SK-N-SH (cell line): ENCODE measurements at regions not wholly inside any gene's neighbourhood (a gene's known extent, or its start where the extent isn't known, plus 50 kb on each side); places are given as distances from the start of the nearest gene placed in this dataset.

Source experiments
- CTCF ChIA-PET: fragments of 300-600, 350-600 bp; formaldehyde crosslinking; extraction: SDS; loops from one replicate; lab custom pipeline; 2021; lab: Yijun Ruan, JAX
- POLR2A ChIA-PET: fragments of 350-600 bp; sonication (Branson Sonifier 250); formaldehyde crosslinking; extraction: SDS; loops from one replicate; lab custom pipeline; 2020; ENCODE audit warnings: antibody characterized with exemption, inconsistent platforms; lab: Yijun Ruan, JAX
- DNase-seq: peaks from one replicate; pipeline ENCODE4 v3.0.0; 2012
- H2AFZ ChIP-seq: fragments of 200-600 bp; sonication (generic); 2 replicates; pipeline ENCODE4 v1.8.1; 2016; ENCODE audit warnings: antibody characterized with exemption, mild to moderate bottlenecking, low read depth
- H3F3A ChIP-seq: fragments of 200-600 bp; sonication (generic); replicated peaks from 2 replicates; pipeline ENCODE3; 2016; ENCODE audit warnings: antibody characterized with exemption, mild to moderate bottlenecking; ENCODE audit not compliant: insufficient read depth
- H3K27ac ChIP-seq, 2 experiments: fragments of 200-500 bp in 1 of 2; fragments of 200-600 bp in 1 of 2; sonication (Bioruptor generic) in 1 of 2; sonication (generic), shearing (Covaris generic) in 1 of 2; 2 replicates each; pipeline versions ENCODE4 v1.5.1 to v1.6.1; 2014 to 2016; ENCODE audit warnings: low read depth in 2 of 2, inconsistent platforms in 1 of 2, low read length in 1 of 2, mild to moderate bottlenecking in 1 of 2, mixed read lengths in 1 of 2
- H3K27me3 ChIP-seq: fragments of 200-600 bp; sonication (generic), shearing (Covaris generic); 2 replicates; pipeline ENCODE4 v1.6.1; 2016; ENCODE audit warnings: mixed run types; ENCODE audit not compliant: insufficient read depth
- H3K36me3 ChIP-seq, 2 experiments: fragments of 200-500 bp in 1 of 2; fragments of 200-600 bp in 1 of 2; sonication (Bioruptor generic) in 1 of 2; sonication (generic) in 1 of 2; replicated peaks in 1 of 2; 2 replicates each; pipeline versions ENCODE3 to v1.5.1; 2014 to 2016; ENCODE audit warnings: low read length in 1 of 2, mild to moderate bottlenecking in 1 of 2; ENCODE audit not compliant: insufficient read depth in 2 of 2, control insufficient read depth in 1 of 2
- H3K4me1 ChIP-seq, 2 experiments: fragments of 200-500 bp in 1 of 2; fragments of 200-600 bp in 1 of 2; sonication (Bioruptor generic) in 1 of 2; sonication (generic), shearing (Covaris generic) in 1 of 2; 2 replicates each; pipeline versions ENCODE4 v1.5.1 to v1.6.1; 2014 to 2016; ENCODE audit warnings: low read depth in 1 of 2, low read length in 1 of 2, mixed run types in 1 of 2; ENCODE audit not compliant: insufficient read depth in 2 of 2, control insufficient read depth in 1 of 2
- H3K4me2 ChIP-seq: fragments of 200-600 bp; sonication (generic), shearing (Covaris generic); 2 replicates; pipeline ENCODE4 v1.6.1; 2017; ENCODE audit warnings: mixed run types
- H3K4me3 ChIP-seq, 2 experiments: fragments of 200-500 bp in 1 of 2; fragments of 200-600 bp in 1 of 2; sonication (Bioruptor generic) in 1 of 2; sonication (generic), shearing (Covaris generic) in 1 of 2; 2 replicates each; pipeline versions ENCODE4 v1.5.1 to v1.8.1; 2014 to 2016; ENCODE audit warnings: low read depth in 2 of 2, inconsistent platforms in 1 of 2, low read length in 1 of 2, mild to moderate bottlenecking in 1 of 2, mixed read lengths in 1 of 2, moderate library complexity in 1 of 2
- H3K79me2 ChIP-seq: fragments of 200-600 bp; sonication (generic); 2 replicates; pipeline ENCODE4 v1.8.1; 2017; ENCODE audit warnings: mild to moderate bottlenecking; ENCODE audit not compliant: insufficient read depth
- H3K9ac ChIP-seq: fragments of 200-600 bp; sonication (generic); 2 replicates; pipeline ENCODE4 v1.6.1; 2017; ENCODE audit warnings: mixed run types
- H3K9me2 ChIP-seq: fragments of 200-600 bp; sonication (generic); 2 replicates; pipeline ENCODE4 v1.6.1; 2017; ENCODE audit warnings: mixed run types
- H3K9me3 ChIP-seq: fragments of 200-600 bp; sonication (generic); 2 replicates; pipeline ENCODE4 v1.6.1; 2017; ENCODE audit warnings: mixed run types, mild to moderate bottlenecking, moderate library complexity
- H4K20me1 ChIP-seq: fragments of 200-600 bp; sonication (generic); 2 replicates; pipeline ENCODE4 v1.6.1; 2017; ENCODE audit warnings: mild to moderate bottlenecking, mixed run types; ENCODE audit not compliant: insufficient read depth
- CHD2 ChIP-seq: fragments of 150-350 bp; IDR thresholded peaks from 2 replicates; pipeline ENCODE4 v1.6.1; 2018; ENCODE audit warnings: low read length; ENCODE audit not compliant: partially characterized antibody
- EP300 ChIP-seq, 2 experiments: IDR thresholded peaks; 2 replicates each; pipeline versions ENCODE4 v1.4.0 to v1.6.1; 2012; ENCODE audit warnings: borderline replicate concordance in 1 of 2, low read depth in 1 of 2, low read length in 1 of 2
- EZH2phosphoT487 ChIP-seq: fragments of 200-600 bp; sonication (generic); IDR thresholded peaks from 2 replicates; pipeline ENCODE4 v1.6.1; 2017; ENCODE audit warnings: low read depth, mixed run types, mild to moderate bottlenecking, antibody characterized with exemption, moderate library complexity, borderline replicate concordance
- FOXJ3 ChIP-seq: sonication (generic); formaldehyde crosslinking; IDR thresholded peaks from 2 replicates; pipeline ENCODE4 v1.5.1; 2020; ENCODE audit warnings: mild to moderate bottlenecking, missing genetic modification reagents
- FOXM1 ChIP-seq: IDR thresholded peaks from 2 replicates; pipeline ENCODE4 v1.4.0; 2012; ENCODE audit warnings: low read depth, mild to moderate bottlenecking
- GATA2 ChIP-seq: sonication (generic); formaldehyde crosslinking; IDR thresholded peaks from 2 replicates; pipeline ENCODE4 v1.5.0; 2020; ENCODE audit warnings: mild to moderate bottlenecking, missing genetic modification reagents
- MAX ChIP-seq: IDR thresholded peaks from 2 replicates; pipeline ENCODE4 v1.4.0; 2012; ENCODE audit warnings: low read depth
- MEF2A ChIP-seq: IDR thresholded peaks from 2 replicates; pipeline ENCODE4 v1.4.0; 2012; ENCODE audit warnings: low read depth, borderline replicate concordance
- MXI1 ChIP-seq: IDR thresholded peaks from 2 replicates; pipeline ENCODE4 v1.6.1; 2012; ENCODE audit warnings: mild to moderate bottlenecking, low read depth, low read length, improper control_type of control experiment
- NFIC ChIP-seq: IDR thresholded peaks from 2 replicates; pipeline ENCODE4 v1.4.0; 2012; ENCODE audit warnings: borderline replicate concordance
- NRF1 ChIP-seq: IDR thresholded peaks from 2 replicates; pipeline ENCODE4 v1.6.1; 2012; ENCODE audit warnings: low read depth, mild to moderate bottlenecking, low read length
- PBX3 ChIP-seq: IDR thresholded peaks from 2 replicates; pipeline ENCODE4; 2012
- POLR2AphosphoS5 ChIP-seq: IDR thresholded peaks from 2 replicates; pipeline ENCODE4 v1.6.1; 2012; ENCODE audit warnings: low read depth, low read length
- RCOR1 ChIP-seq: fragments of 150-350 bp; IDR thresholded peaks from 2 replicates; pipeline ENCODE4 v1.6.1; 2017; ENCODE audit warnings: antibody characterized with exemption, low read length
- REST ChIP-seq: IDR thresholded peaks from 2 replicates; pipeline ENCODE4 v1.6.1; 2012; ENCODE audit warnings: mild to moderate bottlenecking, low read depth, low read length, moderate library complexity
- RFX5 ChIP-seq: IDR thresholded peaks from 2 replicates; pipeline ENCODE4 v1.6.1; 2012; ENCODE audit warnings: mild to moderate bottlenecking, improper control_type of control experiment, low read length
- SIN3A ChIP-seq: IDR thresholded peaks from 2 replicates; pipeline ENCODE4 v1.6.1; 2012; ENCODE audit warnings: low read depth, mild to moderate bottlenecking, low read length, moderate library complexity, borderline replicate concordance
- TAF1 ChIP-seq: IDR thresholded peaks from 2 replicates; pipeline ENCODE4 v1.6.1; 2012; ENCODE audit warnings: low read depth, mild to moderate bottlenecking, low read length, moderate library complexity, borderline replicate concordance
- TCF12 ChIP-seq: IDR thresholded peaks from 2 replicates; pipeline ENCODE4 v1.4.0; 2012
- YY1 ChIP-seq: IDR thresholded peaks from 2 replicates; pipeline ENCODE4 v1.4.0; 2012; ENCODE audit warnings: low read depth, mild to moderate bottlenecking
- WGBS: methylation state at CpG from one replicate; pipeline ENCODE4 v1.1.6; 2017; ENCODE audit warnings: low lambda C conversion rate; 5-methylcytosine and 5-hydroxymethylcytosine counted together
- TF ChIP-seq, protein P1 (sequence below): fragments of 150-350 bp; IDR thresholded peaks from 2 replicates; pipeline ENCODE4 v1.6.1; 2016; ENCODE audit warnings: mild to moderate bottlenecking, low read depth, low read length
- TF ChIP-seq, protein P2 (sequence below): fragments of 150-350 bp; IDR thresholded peaks from 2 replicates; pipeline ENCODE4 v1.6.1; 2017; ENCODE audit warnings: antibody characterized with exemption, low read length, low read depth, borderline replicate concordance

DNA sequence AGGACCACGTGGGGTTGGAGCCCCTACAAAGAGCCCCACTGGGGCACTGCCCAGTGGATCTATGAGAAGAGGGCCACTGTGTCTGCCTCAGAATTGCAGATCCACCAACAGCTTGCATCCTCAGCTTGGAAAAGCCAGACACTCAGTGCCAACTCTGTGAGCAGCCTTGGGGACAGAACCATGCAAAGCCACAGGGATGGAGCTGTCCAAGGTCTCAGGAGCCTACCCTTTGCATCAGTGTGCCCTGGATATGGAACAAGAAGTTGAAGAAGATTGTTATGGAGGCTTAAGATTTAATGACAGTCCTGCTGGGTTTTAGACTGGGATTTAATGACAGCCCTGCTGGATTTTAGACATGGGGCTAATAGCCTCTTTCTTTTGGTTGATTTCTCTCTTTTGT lies 1670.9 kb downstream of the PLA2G4A start:
- no peaks in the 10 kb centered on the region; a peak in 1 of 4 replicates for H3K4me1 ChIP-seq
- H3K4me2 ChIP-seq, result no peak overlapping the region
- H3K27me3 ChIP-seq, result no peaks in the 10 kb centered on the region
- DNase-seq, result no peak
- no peaks in the 10 kb centered on the region for H3F3A ChIP-seq
- TF ChIP-seq MXI1 (no peak), REST (peak; percentile 92)
- ChIA-PET POLR2A (no interaction called here), CTCF (no interaction called here)
- no peak overlapping the region for H3K4me3 ChIP-seq
- H4K20me1 ChIP-seq, result no peaks in the 10 kb centered on the region
- WGBS, result 5% methylated on average over 1 of the region's 1 CpG
- no peaks in the 10 kb centered on the region for H3K9me2 ChIP-seq
- no peaks in the 10 kb centered on the region for H3K79me2 ChIP-seq
- no peak overlapping the region for H3K9ac ChIP-seq
- H3K36me3 ChIP-seq, result no peaks in the 10 kb centered on the region
- no peak overlapping the region for H2AFZ ChIP-seq
- H3K27ac ChIP-seq, result no peak overlapping the region
- no peaks in the 10 kb centered on the region for H3K9me3 ChIP-seq

- Histone ChIP-seq H3K79me2 (no peaks in the 10 kb centered on the region), H3K9ac (no peak overlapping the region), H3K27me3 (no peaks in the 10 kb centered on the region), H3K9me3 (no peaks in the 10 kb centered on the region; the same call in 1 of the 2 replicates), H3K4me1 (no peaks in the 10 kb centered on the region), H3K9me2 (no peaks in the 10 kb centered on the region), H2AFZ (no peak overlapping the region), H3K4me2 (no peak overlapping the region), H4K20me1 (no peaks in the 10 kb centered on the region), H3K4me3 (no peak overlapping the region), H3F3A (no peaks in the 10 kb centered on the region), H3K27ac (no peak overlapping the region), H3K36me3 (no peaks in the 10 kb centered on the region)
- no peak for DNase-seq
- POLR2A ChIA-PET, result no interaction called here
- no peak for TF ChIP-seq FOXM1
- no peak for TF ChIP-seq MEF2A
- no peak for TF ChIP-seq CHD2
- TF ChIP-seq FOXJ3 (CRISPR knock-in tag), result no peak
- no peak for TF ChIP-seq SIN3A
- TF ChIP-seq NRF1, result no peak
- TF ChIP-seq RCOR1, result no peak
- no peak for TF ChIP-seq MAX
- TF ChIP-seq GATA2 (CRISPR knock-in tag), result no peak
- no peak for TF ChIP-seq RFX5
- TF ChIP-seq EP300 (IDR thresholded peaks at IDR 0.05; ENCODE audit: borderline replicate concordance in 1 of 2, low read depth in 1 of 2, low read length in 1 of 2), result no peak
- TF ChIP-seq NFIC, result no peak
- TF ChIP-seq TAF1, result no peak
- TF ChIP-seq POLR2AphosphoS5, result no peak
- no peak for TF ChIP-seq PBX3
- TF ChIP-seq, protein P1, sequence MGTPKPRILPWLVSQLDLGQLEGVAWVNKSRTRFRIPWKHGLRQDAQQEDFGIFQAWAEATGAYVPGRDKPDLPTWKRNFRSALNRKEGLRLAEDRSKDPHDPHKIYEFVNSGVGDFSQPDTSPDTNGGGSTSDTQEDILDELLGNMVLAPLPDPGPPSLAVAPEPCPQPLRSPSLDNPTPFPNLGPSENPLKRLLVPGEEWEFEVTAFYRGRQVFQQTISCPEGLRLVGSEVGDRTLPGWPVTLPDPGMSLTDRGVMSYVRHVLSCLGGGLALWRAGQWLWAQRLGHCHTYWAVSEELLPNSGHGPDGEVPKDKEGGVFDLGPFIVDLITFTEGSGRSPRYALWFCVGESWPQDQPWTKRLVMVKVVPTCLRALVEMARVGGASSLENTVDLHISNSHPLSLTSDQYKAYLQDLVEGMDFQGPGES, result no peak
- no peak for TF ChIP-seq YY1
- TF ChIP-seq, protein P2, sequence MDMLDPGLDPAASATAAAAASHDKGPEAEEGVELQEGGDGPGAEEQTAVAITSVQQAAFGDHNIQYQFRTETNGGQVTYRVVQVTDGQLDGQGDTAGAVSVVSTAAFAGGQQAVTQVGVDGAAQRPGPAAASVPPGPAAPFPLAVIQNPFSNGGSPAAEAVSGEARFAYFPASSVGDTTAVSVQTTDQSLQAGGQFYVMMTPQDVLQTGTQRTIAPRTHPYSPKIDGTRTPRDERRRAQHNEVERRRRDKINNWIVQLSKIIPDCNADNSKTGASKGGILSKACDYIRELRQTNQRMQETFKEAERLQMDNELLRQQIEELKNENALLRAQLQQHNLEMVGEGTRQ, result no peak
- TF ChIP-seq EZH2phosphoT487, result no peak
- TF ChIP-seq TCF12, result no peak
- WGBS, result 100% methylated on average over 3 of the region's 3 CpGs
- CTCF ChIA-PET, result no interaction called here
Observed at GRCh38 chr1:188514917-188515316, 1686.2 kb downstream of the PLA2G4A start.
